ENCODE measurements at regions not wholly inside any gene's neighbourhood (a gene's known extent, or its start where the extent isn't known, plus 50 kb on each side); places are given as distances from the start of the nearest gene placed in this dataset.

- in situ Hi-C loops (cut with HindIII; ENCODE audit: low pct_unique_long_range_greater_than_20kb, low sequenced_read_pairs): no loop called here
- Histone ChIP-seq H3K36me3 (ENCODE audit: control insufficient read depth, insufficient read depth, low read length) (no peaks in the 10 kb centered on the region), H3K4me1 (ENCODE audit: control insufficient read depth, insufficient read depth, low read length) (no peaks in the 10 kb centered on the region), H3K9me3 (ENCODE audit: control insufficient read depth, insufficient read depth, low read depth, low read length) (no peaks in the 10 kb centered on the region), H3K27ac (ENCODE audit: low read length) (no peak overlapping the region), H3K4me3 (ENCODE audit: low read depth in 2 of 2, low read length in 2 of 2) (no peak overlapping the region), H3K27me3 (ENCODE audit: control insufficient read depth, insufficient read depth, low read length) (no peaks in the 10 kb centered on the region)
- ChIA-PET CTCF (no interaction called here), POLR2A (no interaction called here)
- intact Hi-C loops (cut with micrococcal nuclease; ENCODE audit: unreplicated experiment): no loop called here
- ATAC-seq: no peak
- BruUV-seq (replicated peaks): no TSS peak
- TF ChIP-seq SIN3A (IDR thresholded peaks at IDR 0.05; ENCODE audit: borderline replicate concordance, insufficient read depth, low read depth, low read length) (no peak), REST (IDR thresholded peaks at IDR 0.05; ENCODE audit: insufficient read depth in 1 of 2, low read depth in 2 of 2, low read length in 1 of 2) (no peak), TCF7L2 (IDR thresholded peaks at IDR 0.05; ENCODE audit: low read depth, low read length) (no peak), POLR2AphosphoS5 (IDR thresholded peaks at IDR 0.05; ENCODE audit: low read depth, low read length) (no peak), CTCF (IDR thresholded peaks at IDR 0.05) (no peak)
- no peak for DNase-seq (ENCODE audit: low read depth, low spot score)
Observed at GRCh38 chr4:115671581-115671980, 558.2 kb upstream of the NDST4 start.

- H3K4me3 ChIP-seq (ENCODE audit: low read depth in 2 of 2, low read length in 2 of 2): no peak overlapping the region
- no peaks in the 10 kb centered on the region for H3K36me3 ChIP-seq (ENCODE audit: control insufficient read depth, insufficient read depth, low read length)
- ChIA-PET POLR2A (no interaction called here), CTCF (no interaction called here)
- TF ChIP-seq SIN3A (IDR thresholded peaks at IDR 0.05; ENCODE audit: borderline replicate concordance, insufficient read depth, low read depth, low read length) (no peak), TCF7L2 (IDR thresholded peaks at IDR 0.05; ENCODE audit: low read depth, low read length) (no peak), CTCF (IDR thresholded peaks at IDR 0.05) (no peak), REST (IDR thresholded peaks at IDR 0.05; ENCODE audit: insufficient read depth in 1 of 2, low read depth in 2 of 2, low read length in 1 of 2) (no peak), POLR2AphosphoS5 (IDR thresholded peaks at IDR 0.05; ENCODE audit: low read depth, low read length) (no peak)
- no peaks in the 10 kb centered on the region for H3K27me3 ChIP-seq (ENCODE audit: control insufficient read depth, insufficient read depth, low read length)
- in situ Hi-C loops (cut with HindIII; ENCODE audit: low pct_unique_long_range_greater_than_20kb, low sequenced_read_pairs): no loop called here
- ATAC-seq (no peak), DNase-seq (ENCODE audit: low read depth, low spot score) (no peak)
- H3K9me3 ChIP-seq (ENCODE audit: control insufficient read depth, insufficient read depth, low read depth, low read length): no peaks in the 10 kb centered on the region
- intact Hi-C loops (cut with micrococcal nuclease; ENCODE audit: unreplicated experiment): no loop called here
- no peaks in the 10 kb centered on the region for H3K4me1 ChIP-seq (ENCODE audit: control insufficient read depth, insufficient read depth, low read length)
- H3K27ac ChIP-seq (ENCODE audit: low read length): no peak overlapping the region
- BruUV-seq (replicated peaks): no TSS peak
Observed at GRCh38 chr4:115670930-115671329, 557.5 kb upstream of the NDST4 start.
